Trophoblast cell (in vitro differentiated cells and primary cell): ENCODE measurements at regions not wholly inside any gene's neighbourhood (a gene's known extent, or its start where the extent isn't known, plus 50 kb on each side); places are given as distances from the start of the nearest gene placed in this dataset.
A peak's percentile ranks its signal among the peaks of the same experiment; 100 is the strongest.

ENCODE experiments used
- DNase-seq, 2 donors: peaks; one replicate each; pipeline ENCODE4 v3.0.0-alpha.2; 2016
- H2AFZ ChIP-seq: 2 replicates; pipeline ENCODE4 v1.6.1; 2013; ENCODE audit warnings: low read length, moderate library complexity, mild to moderate bottlenecking; ENCODE audit not compliant: insufficient read depth, poor library complexity
- H2AK5ac ChIP-seq: 2 replicates; pipeline ENCODE4 v1.6.1; 2013; ENCODE audit warnings: mild to moderate bottlenecking, low read length
- H2BK120ac ChIP-seq: 2 replicates; pipeline ENCODE4 v1.6.1; 2013; ENCODE audit warnings: low read length, mild to moderate bottlenecking, moderate library complexity; ENCODE audit not compliant: insufficient read depth, poor library complexity
- H2BK12ac ChIP-seq: 2 replicates; pipeline ENCODE4 v1.6.1; 2013; ENCODE audit warnings: mild to moderate bottlenecking, low read length, moderate library complexity
- H2BK5ac ChIP-seq: 2 replicates; pipeline ENCODE4 v1.6.1; 2013; ENCODE audit warnings: low read length, low read depth, moderate library complexity, mild to moderate bottlenecking; ENCODE audit not compliant: poor library complexity
- H3K14ac ChIP-seq: 2 replicates; pipeline ENCODE4 v1.6.1; 2013; ENCODE audit warnings: mild to moderate bottlenecking, low read length
- H3K18ac ChIP-seq: 2 replicates; pipeline ENCODE4 v1.6.1; 2013; ENCODE audit warnings: mild to moderate bottlenecking, low read length
- H3K23ac ChIP-seq: 2 replicates; pipeline ENCODE4 v1.6.1; 2013; ENCODE audit warnings: low read length
- H3K27ac ChIP-seq: 2 replicates; pipeline ENCODE4 v1.5.1; 2013; ENCODE audit warnings: low read depth, mild to moderate bottlenecking, inconsistent platforms, low read length, moderate library complexity
- H3K27me3 ChIP-seq: 2 replicates; pipeline ENCODE4 v1.6.1; 2013; ENCODE audit warnings: inconsistent platforms, mild to moderate bottlenecking, low read length, moderate library complexity; ENCODE audit not compliant: insufficient read depth
- H3K36me3 ChIP-seq, 2 experiments: 1 replicate in 1 of 2; 2 replicates in 1 of 2; pipeline ENCODE4 v1.6.1; 2013; ENCODE audit warnings: low read length in 2 of 2, mild to moderate bottlenecking in 2 of 2, moderate library complexity in 1 of 2; ENCODE audit not compliant: insufficient read depth in 2 of 2, control insufficient read depth in 1 of 2
- H3K4ac ChIP-seq: 2 replicates; pipeline ENCODE4 v1.6.1; 2013; ENCODE audit warnings: low read depth, mild to moderate bottlenecking, low read length, moderate library complexity
- H3K4me1 ChIP-seq, 2 experiments: 1 replicate in 1 of 2; 2 replicates in 1 of 2; pipeline ENCODE4 v1.6.1; 2013; ENCODE audit warnings: low read length in 2 of 2, mild to moderate bottlenecking in 2 of 2, moderate library complexity in 1 of 2; ENCODE audit not compliant: insufficient read depth in 2 of 2, control insufficient read depth in 1 of 2
- H3K4me2 ChIP-seq: 2 replicates; pipeline ENCODE4 v1.6.1; 2013; ENCODE audit warnings: inconsistent platforms, mild to moderate bottlenecking, low read length, moderate library complexity
- H3K4me3 ChIP-seq: 2 replicates; pipeline ENCODE4 v1.5.1; 2013; ENCODE audit warnings: mild to moderate bottlenecking, low read depth, low read length, inconsistent platforms
- H3K79me1 ChIP-seq: one replicate; pipeline ENCODE4 v1.6.1; 2013; ENCODE audit warnings: low read length
- H3K79me2 ChIP-seq: 2 replicates; pipeline ENCODE4 v1.6.1; 2013; ENCODE audit warnings: low read length, mild to moderate bottlenecking; ENCODE audit not compliant: control insufficient read depth, insufficient read depth, poor library complexity
- H3K9ac ChIP-seq: 2 replicates; pipeline ENCODE4 v1.6.1; 2013; ENCODE audit warnings: mild to moderate bottlenecking, low read length
- H3K9me3 ChIP-seq: 2 replicates; pipeline ENCODE4 v1.6.1; 2013; ENCODE audit warnings: low read depth, mild to moderate bottlenecking, control low read depth, inconsistent platforms, low read length; ENCODE audit not compliant: insufficient read depth
- H4K12ac ChIP-seq: 2 replicates; pipeline ENCODE4 v1.6.1; 2013; ENCODE audit warnings: low read depth, mild to moderate bottlenecking, low read length, moderate library complexity
- H4K8ac ChIP-seq: 2 replicates; pipeline ENCODE4 v1.6.1; 2013; ENCODE audit warnings: low read depth, mild to moderate bottlenecking, low read length, moderate library complexity
- H4K91ac ChIP-seq: one replicate; pipeline ENCODE4 v1.6.1; 2013; ENCODE audit warnings: low read depth, mild to moderate bottlenecking, low read length, moderate library complexity
- WGBS: extraction: QIAGEN DNeasy Blood & Tissue Kit; methylation state at CpG from one replicate; pipeline ENCODE4 v1.1.7; 2013; ENCODE audit warnings: missing lambda C conversion rate; ENCODE audit not compliant: insufficient read length, insufficient coverage; ENCODE audit errors: extremely low coverage; 5-methylcytosine and 5-hydroxymethylcytosine counted together

DNA sequence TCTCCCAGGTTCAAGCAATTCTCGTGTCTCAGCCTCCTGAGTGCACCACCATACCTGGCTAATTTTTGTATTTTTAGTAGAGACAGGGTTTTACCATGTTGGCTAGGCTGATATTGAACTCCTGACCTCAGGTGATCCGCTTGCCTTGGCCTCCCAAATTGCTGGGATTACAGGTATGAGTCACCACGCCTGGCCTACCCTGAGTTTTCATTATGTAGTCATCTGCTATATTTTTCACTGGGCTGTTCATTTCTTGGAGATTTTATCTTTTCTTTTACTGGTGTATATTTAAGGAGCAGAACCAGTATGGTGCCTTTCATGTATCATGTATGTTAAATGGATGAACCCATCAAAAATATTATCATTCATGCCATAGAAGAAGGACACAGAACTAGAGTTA, 377.0 kb upstream of the ACTBL2 start:
- WGBS, result no CpG with 5 or more reads among the region's 3 CpGs
- H4K12ac ChIP-seq, result no peak overlapping the region
- H3K18ac ChIP-seq, result no peak overlapping the region
- H4K91ac ChIP-seq, result no peak overlapping the region
- no peak overlapping the region for H3K9ac ChIP-seq
- no peaks in the 10 kb centered on the region for H3K27me3 ChIP-seq
- no peak overlapping the region for H3K27ac ChIP-seq
- H3K4ac ChIP-seq, result no peak overlapping the region
- no peak overlapping the region for H3K14ac ChIP-seq
- no peak overlapping the region for H2AK5ac ChIP-seq
- peak overlapping the region; percentile 50 for H2BK12ac ChIP-seq
- no peaks in the 10 kb centered on the region for H3K36me3 ChIP-seq
- H2BK120ac ChIP-seq, result no peak overlapping the region
- H3K79me1 ChIP-seq, result peaks cover 18% of the 10 kb centered on the region
- H3K4me1 ChIP-seq, result peaks cover 6 to 20% of the 10 kb centered on the region in 2 experiments
- no peak overlapping the region for H3K23ac ChIP-seq
- H3K4me2 ChIP-seq, result no peak overlapping the region
- no peak overlapping the region for H3K4me3 ChIP-seq
- no peak overlapping the region for H4K8ac ChIP-seq
- DNase-seq, result peak; percentile 44 to 76
- H2AFZ ChIP-seq, result no peak overlapping the region
- no peaks in the 10 kb centered on the region for H3K9me3 ChIP-seq
- no peaks in the 10 kb centered on the region for H3K79me2 ChIP-seq
- H2BK5ac ChIP-seq, result no peak overlapping the region

- no peaks in the 10 kb centered on the region for H3K36me3 ChIP-seq
- H3K27me3 ChIP-seq, result no peaks in the 10 kb centered on the region
- H3K9me3 ChIP-seq, result no peaks in the 10 kb centered on the region
- H3K14ac ChIP-seq, result peak overlapping the region; percentile 26
- DNase-seq, result no peak
- H2BK12ac ChIP-seq, result peak overlapping the region; percentile 52
- H3K79me1 ChIP-seq, result peaks cover 18% of the 10 kb centered on the region
- no peak overlapping the region for H3K18ac ChIP-seq
- no peak overlapping the region for H3K4me2 ChIP-seq
- H2BK120ac ChIP-seq, result no peak overlapping the region
- H2AK5ac ChIP-seq, result no peak overlapping the region
- H4K12ac ChIP-seq, result no peak overlapping the region
- H3K4ac ChIP-seq, result no peak overlapping the region
- H4K8ac ChIP-seq, result no peak overlapping the region
- H3K79me2 ChIP-seq, result no peaks in the 10 kb centered on the region
- no peak overlapping the region for H4K91ac ChIP-seq
- peaks cover 5 to 19% of the 10 kb centered on the region in 2 experiments for H3K4me1 ChIP-seq
- no peak overlapping the region for H3K9ac ChIP-seq
- H3K27ac ChIP-seq, result no peak overlapping the region
- H2BK5ac ChIP-seq, result no peak overlapping the region
- no peak overlapping the region for H3K23ac ChIP-seq
- no peak overlapping the region for H2AFZ ChIP-seq
- no peak overlapping the region for H3K4me3 ChIP-seq
Observed at GRCh38 chr5:57858905-57859304, 376.3 kb upstream of the ACTBL2 start.

DNA sequence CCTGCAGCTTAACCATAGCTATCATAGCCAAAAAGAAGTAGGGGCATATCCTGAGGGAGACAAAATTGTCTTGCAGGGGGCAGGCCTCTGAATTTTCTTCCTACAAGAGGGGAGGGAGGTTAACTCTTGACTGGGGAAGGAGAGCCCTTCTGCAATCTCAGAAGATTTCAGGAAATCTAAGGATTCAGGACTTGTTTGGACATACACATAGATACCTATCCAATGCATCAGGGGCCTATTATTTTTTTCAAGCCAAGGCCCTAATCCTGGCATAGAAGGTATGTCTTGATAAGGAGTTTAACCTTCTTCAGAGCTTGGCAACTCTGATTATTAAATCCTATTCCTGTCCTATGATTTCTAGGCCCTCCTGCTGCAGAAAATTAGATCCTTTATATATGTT, 375.1 kb upstream of the ACTBL2 start:
- H3K14ac ChIP-seq, result no peak overlapping the region
- no peak overlapping the region for H3K18ac ChIP-seq
- H3K27me3 ChIP-seq, result no peaks in the 10 kb centered on the region
- H4K12ac ChIP-seq, result no peak overlapping the region
- H3K27ac ChIP-seq, result no peak overlapping the region
- H2AK5ac ChIP-seq, result no peak overlapping the region
- H2BK12ac ChIP-seq, result no peak overlapping the region
- no peak overlapping the region for H3K4me3 ChIP-seq
- peaks cover 16% of the 10 kb centered on the region for H3K79me1 ChIP-seq
- no peaks in the 10 kb centered on the region for H3K36me3 ChIP-seq
- no peak overlapping the region for H2BK5ac ChIP-seq
- H2BK120ac ChIP-seq, result no peak overlapping the region
- H3K4me1 ChIP-seq, result peaks cover 2 to 9% of the 10 kb centered on the region in 2 experiments
- H3K79me2 ChIP-seq, result no peaks in the 10 kb centered on the region
- no peak overlapping the region for H4K8ac ChIP-seq
- DNase-seq, result no peak
- no peak overlapping the region for H4K91ac ChIP-seq
- no peak overlapping the region for H3K23ac ChIP-seq
- no peak overlapping the region for H2AFZ ChIP-seq
- no peak overlapping the region for H3K9ac ChIP-seq
- no peaks in the 10 kb centered on the region for H3K9me3 ChIP-seq
- H3K4me2 ChIP-seq, result no peak overlapping the region
- no peak overlapping the region for H3K4ac ChIP-seq

GRCh38 chr5:57855831-57856230, 373.2 kb upstream of the ACTBL2 start:
- Histone ChIP-seq H3K27ac (no peak overlapping the region), H3K14ac (no peak overlapping the region), H3K4me3 (no peak overlapping the region), H2BK120ac (no peak overlapping the region), H3K4me1 (peaks cover 2 to 8% of the 10 kb centered on the region in 2 experiments), H2AFZ (no peak overlapping the region), H2BK5ac (no peak overlapping the region), H3K79me2 (no peaks in the 10 kb centered on the region), H2AK5ac (no peak overlapping the region), H4K12ac (no peak overlapping the region), H3K4ac (no peak overlapping the region), H2BK12ac (peak overlapping the region; percentile 70), H4K91ac (no peak overlapping the region), H3K9ac (no peak overlapping the region), H3K9me3 (no peaks in the 10 kb centered on the region), H3K18ac (no peak overlapping the region), H4K8ac (no peak overlapping the region), H3K23ac (no peak overlapping the region), H3K4me2 (no peak overlapping the region), H3K36me3 (no peaks in the 10 kb centered on the region), H3K27me3 (no peaks in the 10 kb centered on the region), H3K79me1 (peaks cover 10% of the 10 kb centered on the region)
- WGBS, result no CpG with 5 or more reads among the region's 2 CpGs
- no peak for DNase-seq
